GM12878 (cell line): ENCODE measurements at regions not wholly inside any gene's neighbourhood (a gene's known extent, or its start where the extent isn't known, plus 50 kb on each side); places are given as distances from the start of the nearest gene placed in this dataset.

Experiments used
- EZH2 ChIP-seq: IDR thresholded peaks from 2 replicates; pipeline ENCODE4 v1.6.1; 2012; ENCODE audit warnings: low read depth, mild to moderate bottlenecking, control low read depth, inconsistent platforms, low read length, borderline replicate concordance; ENCODE audit not compliant: control insufficient read depth
- MEF2B ChIP-seq: fragments of 450-650 bp; IDR thresholded peaks from 2 replicates; pipeline ENCODE4 v1.6.1; 2018; ENCODE audit warnings: mild to moderate bottlenecking, moderate library complexity; ENCODE audit not compliant: partially characterized antibody, poor library complexity, severe bottlenecking
- NFIC ChIP-seq: IDR thresholded peaks from 2 replicates; pipeline ENCODE4 v1.6.1; 2012; ENCODE audit warnings: low read depth, mild to moderate bottlenecking, inconsistent platforms, low read length, moderate library complexity
- NRF1 ChIP-seq: conservative IDR thresholded peaks from 2 replicates; pipeline ENCODE4 v1.6.1; 2011; ENCODE audit warnings: mild to moderate bottlenecking, low read depth, low read length, improper control_type of control experiment
- RBBP5 ChIP-seq: fragments of 200-600 bp; sonication (generic); conservative IDR thresholded peaks from 2 replicates; pipeline ENCODE4 v1.6.1; 2016
- ZNF384 ChIP-seq: IDR thresholded peaks from 2 replicates; pipeline ENCODE4 v1.6.1; 2012; ENCODE audit warnings: low read depth, mild to moderate bottlenecking, low read length, improper control_type of control experiment, borderline replicate concordance
- TF ChIP-seq, protein P1 (sequence below): IDR thresholded peaks from 2 replicates; pipeline ENCODE4 v1.6.1; 2011; ENCODE audit warnings: low read depth, low read length, improper control_type of control experiment, borderline replicate concordance

DNA sequence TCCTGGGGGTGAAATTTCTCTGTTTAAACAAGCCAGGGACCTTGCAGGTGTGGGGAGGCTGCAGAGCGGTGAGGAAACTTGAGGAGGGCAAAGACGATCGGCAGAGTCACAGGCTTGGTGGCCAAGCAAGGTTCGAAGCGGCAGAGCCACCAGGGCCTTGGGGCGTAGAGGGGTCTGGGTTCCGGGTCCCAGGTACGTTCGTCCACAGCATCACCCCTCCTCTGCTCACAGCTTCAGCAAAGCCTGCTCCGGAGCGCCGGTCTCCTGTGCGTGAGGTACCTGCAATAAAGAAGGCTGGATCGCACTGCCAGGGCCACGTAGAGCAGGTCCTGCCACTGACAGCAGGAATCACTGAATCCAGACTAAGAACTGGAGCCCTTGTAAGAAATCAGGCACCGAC lies 66.8 kb upstream of the PCSK6 start:
- TF ChIP-seq EZH2 (no peak), NFIC (no peak), NRF1 (no peak), RBBP5 (no peak), MEF2B (no peak), ZNF384 (no peak)
- TF ChIP-seq, protein P1, sequence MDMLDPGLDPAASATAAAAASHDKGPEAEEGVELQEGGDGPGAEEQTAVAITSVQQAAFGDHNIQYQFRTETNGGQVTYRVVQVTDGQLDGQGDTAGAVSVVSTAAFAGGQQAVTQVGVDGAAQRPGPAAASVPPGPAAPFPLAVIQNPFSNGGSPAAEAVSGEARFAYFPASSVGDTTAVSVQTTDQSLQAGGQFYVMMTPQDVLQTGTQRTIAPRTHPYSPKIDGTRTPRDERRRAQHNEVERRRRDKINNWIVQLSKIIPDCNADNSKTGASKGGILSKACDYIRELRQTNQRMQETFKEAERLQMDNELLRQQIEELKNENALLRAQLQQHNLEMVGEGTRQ, result no peak
